ENCODE measurements at regions not wholly inside any gene's neighbourhood (a gene's known extent, or its start where the extent isn't known, plus 50 kb on each side); places are given as distances from the start of the nearest gene placed in this dataset.
"Not testable (repeated sequence)": the region's sequence is repeated elsewhere in the genome, so short reads cannot be mapped to it uniquely, and the experiment has no call there.

- DNase-seq = no peak
Measured at GRCh38 chrX:47302396-47302795, 68.0 kb upstream of the ZNF157 start.

GRCh38 chrX:47306471-47307023 is 63.8 kb upstream of the ZNF157 start:
- DNase-seq = not testable (repeated sequence)

GRCh38 chrX:47311932-47312774 is 58.2 kb upstream of the ZNF157 start:
- peak; percentile 74 for DNase-seq

GRCh38 chrX:47313056-47313455 is 57.3 kb upstream of the ZNF157 start:
- DNase-seq = no peak

DNA sequence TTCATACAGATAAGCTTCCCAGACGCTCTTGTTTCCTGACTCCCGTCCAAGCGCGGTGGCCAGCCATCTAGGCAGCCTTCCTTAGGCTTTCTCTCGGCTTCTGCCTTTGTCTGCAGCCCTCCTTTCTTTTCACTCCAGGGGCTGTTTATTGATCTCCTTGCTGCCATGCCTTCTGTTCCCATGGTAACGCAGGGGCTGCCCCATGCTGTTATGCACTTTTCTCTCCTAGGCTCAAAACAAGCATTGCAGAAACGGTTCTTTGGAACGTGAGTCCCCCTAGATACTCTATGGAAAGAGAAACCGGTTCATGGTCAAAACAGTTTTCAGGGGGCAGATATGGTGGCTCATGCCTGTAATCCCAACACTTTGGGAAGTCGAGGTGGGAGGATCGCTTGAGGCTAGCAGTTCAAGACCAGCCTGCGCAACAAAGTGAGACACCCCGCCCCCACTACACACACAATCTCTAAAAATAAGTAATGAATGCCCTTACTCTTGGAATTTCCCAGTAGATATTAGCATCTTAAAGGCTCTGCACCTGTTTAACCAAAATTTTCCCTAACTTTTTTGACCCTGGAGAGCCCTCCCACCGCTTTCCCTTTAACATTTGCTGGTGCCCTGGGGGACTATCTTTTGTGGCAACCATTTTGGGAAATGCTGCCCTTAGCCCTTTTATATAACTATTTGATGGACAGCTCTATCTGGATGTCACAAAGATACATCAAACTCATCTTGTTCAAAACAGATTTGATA is 53.9 kb upstream of the ZNF157 start:
- no peak for DNase-seq

Data from islet precursor cell (in vitro differentiated cells).